Gastrocnemius medialis (tissue), 4 donors: ENCODE measurements at regions not wholly inside any gene's neighbourhood (a gene's known extent, or its start where the extent isn't known, plus 50 kb on each side); places are given as distances from the start of the nearest gene placed in this dataset.

Source experiments
- ATAC-seq, 2 donors: fragments of 150-250 bp; one replicate each; pipeline ENCODE4 v1.9.1; 2016
- DNase-seq, 2 donors: peaks; one replicate each; pipeline ENCODE4 v3.0.0-alpha.2; 2019
- H3K27ac ChIP-seq, 4 donors: fragments of 200-600 bp; sonication (generic); 1 replicate in 1 of 4; 2 replicates in 3 of 4; pipeline ENCODE4 v1.5.1; 2016 to 2018; ENCODE audit warnings: mild to moderate bottlenecking in 2 of 4, moderate library complexity in 1 of 4
- H3K27me3 ChIP-seq, 3 donors: fragments of 200-600 bp; sonication (generic) in 2 of 3; 1 replicate in 1 of 3; 2 replicates in 2 of 3; pipeline versions ENCODE4 v1.5.1 to v1.6.0; 2016 to 2019; ENCODE audit warnings: mild to moderate bottlenecking in 1 of 3, moderate library complexity in 1 of 3
- H3K36me3 ChIP-seq, 2 donors: fragments of 200-600 bp; sonication (generic) in 1 of 2; one replicate each; pipeline ENCODE4 v1.5.1; 2017 to 2018
- H3K4me1 ChIP-seq, 2 donors: fragments of 200-600 bp; sonication (generic) in 1 of 2; one replicate each; pipeline ENCODE4 v1.5.1; 2016 to 2017; ENCODE audit warnings: mild to moderate bottlenecking in 2 of 2
- H3K4me3 ChIP-seq, 4 donors: fragments of 200-600 bp; sonication (generic) in 3 of 4; 1 replicate in 1 of 4; 2 replicates in 3 of 4; pipeline ENCODE4 v1.5.1; 2016 to 2019; ENCODE audit warnings: mild to moderate bottlenecking in 2 of 4
- H3K9me3 ChIP-seq, 3 donors: fragments of 200-600 bp; sonication (generic) in 2 of 3; 1 replicate in 1 of 3; 2 replicates in 2 of 3; pipeline ENCODE4 v1.5.1; 2016 to 2019
- POLR2A ChIP-seq, 2 donors: fragments of 450-650 bp; IDR thresholded peaks; one replicate each; pipeline ENCODE4 v1.6.1; 2017; ENCODE audit warnings: antibody characterized with exemption in 2 of 2, mild to moderate bottlenecking in 2 of 2, moderate library complexity in 2 of 2
- in situ Hi-C, 4 donors: fragments of 200-750 bp; cut with MboI; loops; one replicate each; pipeline versions ENCODE4 v1.15.0 to v1.8.0; 2017; ENCODE audit warnings: low sequenced_read_pairs in 4 of 4
- intact Hi-C: fragments of 100-400 bp; cut with DNase I; formaldehyde crosslinking; loops from one replicate; pipeline ENCODE4 v1.15.1; 2023; ENCODE audit warnings: low total_unique reads
- TF ChIP-seq, protein P1 (sequence below), 5 experiments: fragments of 450-650 bp in 3 of 5; fragments of 200-600 bp in 2 of 5; sonication (generic) in 2 of 5; IDR thresholded peaks in 4 of 5; conservative IDR thresholded peaks in 1 of 5; 1 replicate in 4 of 5; 2 replicates in 1 of 5; pipeline ENCODE4 v1.5.1; 2016 to 2019; ENCODE audit warnings: antibody characterized with exemption in 5 of 5, mild to moderate bottlenecking in 3 of 5, moderate library complexity in 3 of 5

DNA sequence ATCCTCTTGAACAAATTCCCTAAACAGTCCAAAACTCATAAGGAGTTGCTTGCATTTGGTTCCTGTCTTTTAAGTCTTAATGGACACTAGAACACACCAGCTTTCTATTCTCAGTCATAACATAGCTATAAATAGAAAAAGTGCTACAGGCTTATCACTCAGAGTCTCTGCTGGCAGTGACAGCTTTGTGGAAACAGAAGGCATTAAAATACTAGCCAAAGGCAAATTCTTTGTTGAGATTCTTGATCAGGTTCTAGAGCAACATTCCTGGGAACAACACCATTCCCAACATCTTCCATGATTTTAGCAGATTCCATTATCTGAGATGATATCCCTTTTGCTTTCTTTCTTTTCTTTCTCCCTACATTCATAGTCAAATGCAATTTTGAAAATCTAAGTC lies 207.7 kb upstream of the PLEKHG7 start:
- Histone ChIP-seq H3K4me1 (peaks cover 0 to 12% of the 10 kb centered on the region in 2 donors), H3K4me3 (no peak overlapping the region), H3K9me3 (no peaks in the 10 kb centered on the region), H3K27ac (no peak overlapping the region), H3K36me3 (no peaks in the 10 kb centered on the region), H3K27me3 (no peaks in the 10 kb centered on the region)
- DNase-seq (no peak), ATAC-seq (no peak)
- in situ Hi-C loops (no loop called here), intact Hi-C loops (no loop called here)
- no peak for TF ChIP-seq POLR2A (IDR thresholded peaks at IDR 0.05)
- TF ChIP-seq, protein P1, sequence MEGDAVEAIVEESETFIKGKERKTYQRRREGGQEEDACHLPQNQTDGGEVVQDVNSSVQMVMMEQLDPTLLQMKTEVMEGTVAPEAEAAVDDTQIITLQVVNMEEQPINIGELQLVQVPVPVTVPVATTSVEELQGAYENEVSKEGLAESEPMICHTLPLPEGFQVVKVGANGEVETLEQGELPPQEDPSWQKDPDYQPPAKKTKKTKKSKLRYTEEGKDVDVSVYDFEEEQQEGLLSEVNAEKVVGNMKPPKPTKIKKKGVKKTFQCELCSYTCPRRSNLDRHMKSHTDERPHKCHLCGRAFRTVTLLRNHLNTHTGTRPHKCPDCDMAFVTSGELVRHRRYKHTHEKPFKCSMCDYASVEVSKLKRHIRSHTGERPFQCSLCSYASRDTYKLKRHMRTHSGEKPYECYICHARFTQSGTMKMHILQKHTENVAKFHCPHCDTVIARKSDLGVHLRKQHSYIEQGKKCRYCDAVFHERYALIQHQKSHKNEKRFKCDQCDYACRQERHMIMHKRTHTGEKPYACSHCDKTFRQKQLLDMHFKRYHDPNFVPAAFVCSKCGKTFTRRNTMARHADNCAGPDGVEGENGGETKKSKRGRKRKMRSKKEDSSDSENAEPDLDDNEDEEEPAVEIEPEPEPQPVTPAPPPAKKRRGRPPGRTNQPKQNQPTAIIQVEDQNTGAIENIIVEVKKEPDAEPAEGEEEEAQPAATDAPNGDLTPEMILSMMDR (IDR thresholded peaks at IDR 0.05 in 4 of 5, conservative IDR thresholded peaks at IDR 0.05 in 1 of 5), result no peak

DNA sequence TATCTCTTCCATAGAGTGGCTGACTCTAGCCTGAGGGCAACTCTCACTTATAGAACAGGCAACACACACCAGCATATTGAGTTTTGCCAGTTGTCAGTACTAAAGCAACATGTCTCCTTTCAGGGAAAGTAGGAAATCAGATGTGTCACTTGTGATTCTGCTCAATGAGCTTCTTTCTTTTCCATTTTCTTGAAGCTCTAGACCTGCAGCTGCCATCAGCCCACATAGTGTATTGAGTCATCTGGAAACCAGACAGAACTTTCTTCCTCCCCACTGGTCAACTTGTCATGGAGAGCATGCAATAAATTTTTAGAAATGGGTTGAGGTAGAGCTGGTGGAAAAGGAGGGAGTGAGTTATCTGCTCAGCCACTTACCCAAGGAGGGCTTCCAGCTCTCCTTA lies 209.0 kb upstream of the PLEKHG7 start:
- no peaks in the 10 kb centered on the region for H3K27me3 ChIP-seq
- H3K4me3 ChIP-seq, result no peak overlapping the region
- no peak for ATAC-seq
- TF ChIP-seq, protein P1 (IDR thresholded peaks at IDR 0.05 in 4 of 5, conservative IDR thresholded peaks at IDR 0.05 in 1 of 5), result no peak
- TF ChIP-seq POLR2A (IDR thresholded peaks at IDR 0.05), result no peak
- intact Hi-C loops (no loop called here), in situ Hi-C loops (no loop called here)
- no peaks in the 10 kb centered on the region for H3K9me3 ChIP-seq
- no peak overlapping the region for H3K27ac ChIP-seq
- peaks cover 0 to 12% of the 10 kb centered on the region in 2 donors for H3K4me1 ChIP-seq
- no peak for DNase-seq
- no peaks in the 10 kb centered on the region for H3K36me3 ChIP-seq

DNA sequence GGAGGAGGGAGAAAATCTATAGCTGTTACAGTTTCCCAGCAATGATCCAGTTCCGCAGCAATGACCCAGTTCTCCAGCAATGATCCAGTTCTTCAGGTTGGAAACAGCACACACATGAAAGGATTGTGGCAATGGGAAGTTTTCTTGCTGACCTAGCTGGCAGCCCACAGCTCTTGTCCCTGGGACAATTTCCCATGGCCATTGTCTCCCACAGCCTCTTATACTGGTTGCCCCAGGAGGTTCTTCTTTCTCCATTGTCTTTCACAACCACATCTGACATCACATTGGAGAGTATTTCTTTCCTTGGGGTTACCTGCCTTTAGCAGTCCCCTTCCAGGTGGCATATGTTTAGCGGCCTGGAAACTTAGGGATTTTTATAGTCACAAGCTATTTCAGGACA lies 209.8 kb upstream of the PLEKHG7 start:
- ATAC-seq, result no peak
- in situ Hi-C loops, result no loop called here
- intact Hi-C loops, result no loop called here

DNA sequence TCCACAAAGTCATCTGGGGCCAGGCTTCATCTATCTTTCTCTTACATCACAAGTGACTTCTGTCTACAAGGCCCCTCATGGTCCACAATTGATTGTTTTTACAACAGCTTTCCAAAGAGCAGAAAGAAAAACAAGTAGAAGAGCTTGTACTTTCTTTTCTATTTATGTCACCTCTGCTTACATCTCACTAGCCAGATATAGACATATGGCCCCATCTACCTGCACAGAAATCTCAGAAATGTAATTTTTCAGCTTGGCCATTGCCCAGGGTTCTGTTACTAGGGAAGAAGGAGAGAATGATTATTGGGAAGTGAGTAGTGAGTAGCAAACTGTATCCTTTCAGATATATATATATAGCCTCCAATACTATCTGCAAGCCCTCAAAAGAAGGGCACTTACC lies 210.5 kb upstream of the PLEKHG7 start:
- no peak for ATAC-seq
- H3K36me3 ChIP-seq, result no peaks in the 10 kb centered on the region
- H3K27me3 ChIP-seq, result no peaks in the 10 kb centered on the region
- in situ Hi-C loops (no loop called here), intact Hi-C loops (no loop called here)
- H3K27ac ChIP-seq, result no peak overlapping the region
- TF ChIP-seq, protein P1 (IDR thresholded peaks at IDR 0.05 in 4 of 5, conservative IDR thresholded peaks at IDR 0.05 in 1 of 5), result no peak
- TF ChIP-seq POLR2A (IDR thresholded peaks at IDR 0.05), result no peak
- DNase-seq, result no peak
- H3K4me1 ChIP-seq, result peaks cover 0 to 12% of the 10 kb centered on the region in 2 donors
- H3K9me3 ChIP-seq, result no peaks in the 10 kb centered on the region
- H3K4me3 ChIP-seq, result no peak overlapping the region

More for the DNA sequence above, 209.8 kb upstream of the PLEKHG7 start:
- Histone ChIP-seq H3K4me3 (no peak overlapping the region), H3K4me1 (peaks cover 0 to 12% of the 10 kb centered on the region in 2 donors), H3K9me3 (no peaks in the 10 kb centered on the region), H3K27me3 (no peaks in the 10 kb centered on the region), H3K27ac (no peak overlapping the region), H3K36me3 (no peaks in the 10 kb centered on the region)
- no peak for TF ChIP-seq POLR2A (IDR thresholded peaks at IDR 0.05)
- TF ChIP-seq, protein P1 (IDR thresholded peaks at IDR 0.05 in 4 of 5, conservative IDR thresholded peaks at IDR 0.05 in 1 of 5), result no peak
- no peak for DNase-seq

DNA sequence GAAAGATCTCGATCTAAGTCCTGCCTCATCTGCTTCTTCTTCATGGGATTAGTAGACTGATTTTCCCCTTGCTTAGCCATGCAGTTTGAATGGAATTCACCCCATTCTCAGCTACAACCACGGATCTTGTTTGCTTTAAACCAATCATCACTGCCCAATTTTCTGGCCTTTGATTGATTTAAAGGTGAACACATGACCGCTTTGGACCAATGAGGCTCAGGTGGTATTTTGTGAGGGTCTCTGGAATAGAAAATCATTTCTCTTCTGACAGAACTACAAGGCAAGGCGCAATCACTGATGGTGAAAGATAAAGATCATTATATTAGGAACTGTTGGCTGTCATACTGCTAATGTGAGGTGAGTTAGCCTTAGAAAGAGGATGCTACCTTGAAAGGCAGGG lies 213.0 kb upstream of the PLEKHG7 start:
- H3K4me1 ChIP-seq, result peaks cover 5 to 7% of the 10 kb centered on the region in 2 donors
- DNase-seq, result no peak
- no peak overlapping the region for H3K4me3 ChIP-seq
- H3K27ac ChIP-seq, result no peak overlapping the region
- intact Hi-C loops, result loop anchor here (5.0 kb wide), 1 partner anchor 38 kb away; no protein-coding TSS in a partner anchor
- ATAC-seq, result no peak
- H3K27me3 ChIP-seq, result no peaks in the 10 kb centered on the region
- in situ Hi-C loops, result no loop called here
- no peaks in the 10 kb centered on the region for H3K9me3 ChIP-seq
- TF ChIP-seq, protein P1 (IDR thresholded peaks at IDR 0.05 in 4 of 5, conservative IDR thresholded peaks at IDR 0.05 in 1 of 5), result no peak
- no peak for TF ChIP-seq POLR2A (IDR thresholded peaks at IDR 0.05)
- no peaks in the 10 kb centered on the region for H3K36me3 ChIP-seq
